GM18508 (cell line): ENCODE measurements at regions not wholly inside any gene's neighbourhood (a gene's known extent, or its start where the extent isn't known, plus 50 kb on each side); places are given as distances from the start of the nearest gene placed in this dataset.
"Not testable (repeated sequence)": the region's sequence is repeated elsewhere in the genome, so short reads cannot be mapped to it uniquely, and the experiment has no call there.

Source experiments
- ATAC-seq: cut with Tn5 transposase; IDR thresholded peaks from one replicate; pipeline ENCODE4 v1.9.1; 2021; ENCODE audit warnings: moderate number of reproducible peaks; ENCODE audit not compliant: insufficient read depth, unreplicated experiment

DNA sequence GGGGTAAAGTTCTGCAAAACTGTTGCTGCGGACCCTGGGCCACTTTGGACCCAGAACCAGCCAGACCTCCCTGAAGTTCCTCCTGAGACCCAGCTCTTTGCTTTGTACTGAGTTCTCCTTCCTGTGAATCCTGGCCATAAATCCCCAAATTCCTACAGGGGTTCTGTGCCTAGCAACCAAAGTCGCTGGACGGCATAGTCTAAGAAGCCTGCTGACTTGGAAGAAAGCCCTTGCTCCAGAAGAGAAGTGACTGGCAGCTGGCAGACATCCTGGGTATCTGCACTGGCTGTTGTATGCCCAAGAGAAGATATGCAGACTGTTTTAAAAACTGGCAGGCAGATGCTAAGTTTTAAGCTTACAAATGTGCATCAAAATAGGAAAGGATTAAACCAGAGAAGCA is 99.9 kb upstream of the SLC24A4 start:
- no peak for ATAC-seq

DNA sequence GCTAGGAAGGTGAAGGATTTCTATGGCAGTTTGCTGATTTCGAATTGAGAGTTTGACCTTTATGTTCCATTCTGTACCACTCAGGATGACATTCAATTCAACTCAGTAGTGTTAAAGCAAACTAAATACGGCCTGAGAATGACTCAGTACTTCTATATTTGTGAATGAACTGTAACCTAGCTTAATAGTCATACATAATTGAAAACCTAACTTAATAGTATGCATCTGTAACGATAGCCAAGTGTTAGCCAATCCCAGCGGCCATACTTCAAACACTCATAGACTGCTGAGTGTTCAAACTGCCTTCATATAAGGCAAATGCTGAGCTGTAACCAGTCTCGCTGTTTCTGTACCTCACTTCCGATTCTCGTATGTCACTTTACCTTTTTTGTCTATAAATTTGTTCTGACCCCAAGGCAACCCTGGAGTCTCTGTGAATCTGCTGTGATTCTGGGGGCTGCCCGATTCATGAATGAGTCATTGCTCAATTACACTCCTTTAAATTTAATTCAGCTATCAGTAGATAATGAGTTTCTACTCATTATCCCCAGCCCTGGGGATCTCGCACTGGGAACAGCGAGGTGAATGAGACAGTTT is 98.5 kb upstream of the SLC24A4 start:
- ATAC-seq: no peak

DNA sequence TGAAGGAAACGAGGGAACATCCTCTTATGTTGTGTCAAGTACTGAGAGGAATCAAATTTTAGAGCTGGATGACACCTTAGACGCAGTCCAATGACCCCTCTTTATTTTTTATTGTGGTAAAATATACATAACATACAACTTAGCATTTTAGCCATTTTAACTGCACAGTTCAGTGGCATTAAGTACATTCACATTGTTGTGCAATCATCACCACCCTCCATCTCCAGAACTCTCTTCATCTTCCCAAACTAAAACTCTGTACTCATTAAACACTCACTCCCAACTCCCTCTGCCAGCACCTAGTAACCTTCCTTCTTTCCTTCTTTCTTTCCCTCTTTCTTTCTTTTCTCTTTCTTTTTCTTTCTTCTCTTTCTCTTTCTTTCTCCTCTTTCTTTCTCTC is 97.2 kb upstream of the SLC24A4 start:
- ATAC-seq: no peak

DNA sequence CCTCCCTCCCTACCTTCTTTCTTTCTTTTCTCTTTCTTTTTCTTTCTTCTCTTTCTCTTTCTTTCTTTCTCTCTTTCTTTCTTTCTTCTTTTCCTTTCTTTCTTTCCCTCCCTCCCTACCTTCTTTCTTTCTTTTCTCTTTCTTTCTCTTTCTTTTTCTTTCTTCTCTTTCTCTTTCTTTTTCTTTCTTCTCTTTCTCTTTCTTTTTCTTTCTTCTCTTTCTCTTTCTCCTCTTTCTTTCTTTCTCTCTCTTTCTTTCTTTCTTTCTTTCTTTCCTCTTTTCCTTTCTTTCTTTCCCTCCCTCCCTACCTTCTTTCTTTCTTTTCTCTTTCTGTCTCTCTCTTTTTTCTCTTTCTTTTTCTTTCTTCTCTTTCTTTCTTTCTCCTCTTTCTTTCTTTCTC is 96.8 kb upstream of the SLC24A4 start:
- not testable (repeated sequence) for ATAC-seq

DNA sequence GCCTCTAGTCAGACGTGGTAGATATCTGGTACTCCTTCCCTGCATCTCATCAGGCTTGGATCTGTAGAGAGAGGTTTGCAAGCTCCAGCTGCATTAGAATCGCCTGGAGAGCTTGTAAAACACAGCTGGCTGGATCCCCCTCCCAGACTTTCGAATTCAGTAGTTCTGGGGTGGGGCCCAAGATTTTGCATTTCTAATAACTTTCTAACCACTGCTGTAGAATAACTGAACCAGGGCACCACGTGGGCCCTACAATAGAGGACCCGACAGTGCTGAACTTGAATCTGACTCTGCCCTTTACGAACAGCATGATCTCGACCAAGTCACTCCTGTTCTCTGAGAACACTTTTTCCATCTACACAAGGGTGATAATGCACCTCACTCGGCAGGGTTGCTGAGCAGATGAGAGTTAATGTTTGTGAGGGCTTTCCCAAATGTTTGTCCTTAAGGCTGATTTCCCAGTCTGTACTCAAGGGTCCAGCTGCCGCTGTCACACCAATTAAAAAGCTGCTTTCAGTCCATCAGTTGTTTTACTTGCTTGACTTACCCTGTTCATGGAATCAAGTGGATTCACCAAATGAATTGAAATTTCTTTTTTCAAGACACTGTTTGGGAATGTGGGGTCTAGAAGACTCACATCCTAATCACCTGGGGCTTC is 86.6 kb upstream of the SLC24A4 start:
- no peak for ATAC-seq

DNA sequence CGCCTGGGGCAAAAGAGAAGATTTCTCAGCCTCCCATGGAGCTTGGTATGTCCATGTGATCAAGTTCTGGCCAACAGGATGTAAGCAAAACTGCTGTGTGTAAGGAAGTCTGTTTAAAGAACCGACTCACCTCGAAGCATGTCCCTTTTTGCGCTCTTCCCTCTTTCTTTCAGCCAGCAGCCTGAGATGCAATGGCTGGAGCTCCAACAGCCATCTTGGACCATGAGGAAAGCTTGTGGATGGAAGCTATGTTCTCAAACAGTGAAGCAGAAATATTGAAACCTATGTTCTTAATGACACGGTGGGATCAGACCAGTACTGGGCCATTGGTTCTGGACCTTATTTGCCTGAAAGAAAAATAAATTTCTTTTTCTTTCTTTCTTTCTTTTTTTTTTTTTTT is 82.3 kb upstream of the SLC24A4 start:
- no peak for ATAC-seq

DNA sequence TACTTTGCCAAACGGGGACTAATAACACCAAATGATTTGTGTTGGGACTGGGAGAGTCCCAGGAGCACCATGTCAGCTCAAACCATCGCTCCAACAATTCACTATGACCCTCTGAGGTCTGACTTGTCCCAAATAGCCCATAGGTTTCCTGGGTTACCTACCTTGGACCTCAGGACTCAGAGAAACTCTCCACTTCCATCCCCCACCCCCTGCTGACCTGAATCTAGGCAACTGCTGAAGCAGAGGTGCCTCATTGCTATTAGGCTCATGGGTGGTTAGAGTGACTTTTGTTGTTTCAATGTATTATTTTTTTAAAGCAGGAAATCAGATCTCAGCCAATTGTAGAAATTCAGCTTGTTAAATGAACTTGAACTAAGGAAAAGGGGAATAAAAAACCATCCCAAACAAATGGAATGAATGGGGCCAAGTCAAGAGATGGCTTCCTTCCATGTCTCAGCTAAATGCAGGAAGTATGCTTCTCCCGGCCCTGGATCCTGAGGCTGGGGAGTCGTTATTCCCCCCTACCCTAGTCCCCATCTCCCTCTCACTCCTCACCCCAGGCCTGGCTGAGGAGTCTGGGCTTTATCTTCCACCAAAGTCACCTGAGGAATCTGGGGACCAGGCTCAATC is 80.9 kb upstream of the SLC24A4 start:
- no peak for ATAC-seq

DNA sequence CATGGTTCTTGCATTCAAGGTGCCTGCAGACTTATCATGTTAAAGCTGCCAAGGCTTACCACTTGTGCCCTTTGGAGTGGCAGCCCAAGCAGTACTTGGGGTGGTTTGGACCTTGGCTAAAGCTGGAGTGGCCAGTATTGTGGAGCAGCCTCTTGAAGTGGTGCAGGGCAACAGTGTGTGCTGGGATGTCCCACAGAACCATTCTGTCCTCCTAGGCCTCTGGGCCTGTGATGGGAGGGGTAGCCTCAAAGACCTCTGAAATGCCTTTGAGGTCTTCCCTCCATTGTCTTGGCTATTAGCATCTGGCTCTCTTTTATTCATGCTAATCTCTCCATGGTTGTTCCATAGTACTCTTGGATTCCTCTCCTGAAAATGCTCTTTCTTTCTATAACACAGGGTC is 78.2 kb upstream of the SLC24A4 start:
- ATAC-seq: no peak

DNA sequence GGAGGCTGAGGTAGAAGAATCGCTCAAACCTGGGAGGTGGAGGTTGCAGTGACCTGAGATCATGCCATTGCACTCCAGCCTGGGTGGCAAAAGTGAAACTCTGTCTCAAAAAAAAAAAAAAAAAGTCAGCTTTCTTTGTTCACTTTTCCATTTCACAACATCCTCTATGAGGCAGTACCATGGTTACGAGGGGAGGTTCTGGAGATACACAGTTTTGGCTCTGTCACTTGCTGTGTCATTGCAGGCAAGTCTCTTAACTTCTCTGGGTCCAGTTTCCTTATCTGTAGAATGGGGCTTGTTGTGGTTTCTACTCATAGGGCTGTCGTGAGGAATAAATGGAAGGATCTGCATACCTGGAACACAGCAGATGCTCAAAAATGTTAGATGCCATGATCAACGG is 75.6 kb upstream of the SLC24A4 start:
- no peak for ATAC-seq

DNA sequence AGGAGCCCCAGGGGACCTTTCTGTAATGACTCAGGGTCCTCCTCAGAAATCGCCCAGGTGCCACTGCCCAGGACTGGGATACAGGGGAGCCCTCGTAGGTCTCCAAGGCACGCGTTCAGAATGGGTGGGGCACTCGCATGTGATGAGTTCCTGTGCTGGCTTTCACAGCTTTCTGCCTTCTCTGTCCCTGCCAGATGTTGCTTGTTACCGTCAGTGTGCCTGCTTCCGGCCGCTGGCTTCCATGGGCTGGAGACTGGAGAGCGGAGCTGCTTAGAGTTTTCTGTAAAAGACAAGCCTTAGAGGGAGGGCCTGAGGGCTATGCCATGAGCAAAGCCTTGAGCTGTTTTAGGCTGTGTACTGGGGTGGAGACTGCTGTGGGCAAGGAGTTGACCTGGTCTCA is 75.0 kb upstream of the SLC24A4 start:
- no peak for ATAC-seq

DNA sequence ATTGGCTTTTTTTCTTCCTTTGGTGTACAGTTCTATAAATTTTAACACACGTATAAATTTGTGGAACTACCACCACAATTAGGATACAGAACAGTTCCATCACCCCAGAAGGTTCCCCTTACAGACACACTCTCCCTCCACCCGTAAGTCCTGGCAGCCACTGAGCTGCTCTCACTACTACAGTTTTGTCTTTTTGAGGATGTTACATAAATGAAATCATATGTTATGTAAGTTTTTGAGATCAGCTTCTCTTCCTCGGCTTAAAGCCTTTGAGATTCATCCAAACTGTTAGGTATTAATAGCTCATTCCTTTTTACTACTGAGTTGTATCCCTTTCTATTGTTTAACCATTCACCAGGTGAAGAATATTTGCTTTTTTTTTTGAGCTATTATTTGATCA is 74.3 kb upstream of the SLC24A4 start:
- no peak for ATAC-seq

DNA sequence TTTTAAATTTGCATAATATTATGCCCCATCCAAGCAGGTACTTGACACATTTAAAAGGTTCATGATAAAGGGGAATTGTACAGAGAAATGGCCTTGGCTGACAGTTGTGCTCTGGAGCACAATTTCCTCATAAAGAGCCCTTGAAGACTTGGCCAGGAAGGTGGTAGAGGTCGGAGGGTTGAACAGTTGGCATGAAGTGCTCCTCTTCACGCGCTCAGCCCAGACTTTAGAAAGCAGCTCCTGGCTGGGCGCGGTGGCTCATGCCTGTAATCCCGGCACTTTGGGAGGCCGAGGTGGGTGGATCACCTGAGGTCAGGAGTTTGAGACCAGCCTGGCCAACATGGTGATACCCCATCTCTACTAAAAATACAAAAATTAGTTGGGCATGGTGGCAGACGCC is 72.6 kb upstream of the SLC24A4 start:
- not testable (repeated sequence) for ATAC-seq

DNA sequence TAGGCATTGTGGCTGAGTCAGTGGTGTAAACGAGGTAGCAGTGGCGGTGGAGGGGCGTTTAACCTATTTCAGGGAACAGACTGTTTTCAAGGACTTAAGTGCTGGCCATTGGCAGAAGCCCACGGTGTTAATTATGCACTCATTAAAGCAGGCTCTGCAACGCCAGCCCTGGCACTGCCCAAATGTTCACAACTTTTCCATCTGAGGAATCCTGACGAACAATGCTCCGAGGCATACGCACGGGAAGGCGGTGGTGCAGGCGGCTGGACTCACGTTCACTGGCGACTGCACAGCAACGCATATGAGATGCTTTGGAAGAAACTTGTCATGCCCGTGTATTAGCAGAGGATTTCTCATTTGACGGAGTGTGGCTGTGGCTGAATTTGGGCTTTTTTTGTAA is 70.6 kb upstream of the SLC24A4 start:
- no peak for ATAC-seq

DNA sequence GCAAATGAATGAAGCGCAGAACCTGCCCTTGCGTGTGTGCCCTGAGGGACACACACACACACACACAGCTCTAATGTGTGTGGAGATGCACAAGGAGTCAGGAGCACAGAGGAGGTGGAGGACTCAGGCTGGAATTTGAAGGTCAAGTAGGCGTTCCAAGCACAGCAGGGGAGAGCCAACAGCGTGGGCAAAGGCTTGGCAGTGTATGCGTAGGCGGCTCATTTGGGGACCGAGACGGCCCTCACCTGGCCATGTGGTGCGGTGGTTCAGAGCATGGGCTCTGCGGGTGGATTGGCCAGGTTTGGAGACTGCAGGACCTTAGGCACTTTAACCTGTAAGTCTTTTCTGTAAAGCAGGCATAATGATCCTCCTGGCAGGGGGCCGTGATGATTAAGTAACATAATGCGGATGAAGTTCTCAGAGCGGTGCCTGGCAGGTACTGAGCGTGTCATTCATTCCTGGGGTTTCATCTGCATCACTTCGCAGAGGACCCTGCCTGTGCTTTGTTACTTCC is 69.5 kb upstream of the SLC24A4 start:
- no peak for ATAC-seq

DNA sequence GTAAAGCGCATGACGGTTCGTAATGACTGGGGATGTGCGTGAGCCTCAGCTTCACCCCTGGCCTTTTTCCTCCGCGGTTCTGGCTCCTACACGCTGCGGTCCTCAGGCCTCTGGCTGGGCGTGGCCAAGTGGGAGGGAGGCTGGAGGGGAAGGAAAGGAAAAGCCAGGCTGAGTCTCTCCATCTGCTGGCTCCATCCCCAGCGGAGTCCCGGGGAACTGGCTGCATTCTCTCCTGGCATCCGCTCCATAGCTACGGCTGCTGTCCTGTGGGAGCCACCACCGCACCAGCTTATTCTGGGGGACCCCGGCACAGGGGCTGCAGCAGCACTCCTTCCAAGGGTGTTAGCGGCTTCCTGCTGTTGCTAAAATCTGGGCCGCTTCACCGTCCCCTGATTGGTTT is 68.2 kb upstream of the SLC24A4 start:
- no peak for ATAC-seq

DNA sequence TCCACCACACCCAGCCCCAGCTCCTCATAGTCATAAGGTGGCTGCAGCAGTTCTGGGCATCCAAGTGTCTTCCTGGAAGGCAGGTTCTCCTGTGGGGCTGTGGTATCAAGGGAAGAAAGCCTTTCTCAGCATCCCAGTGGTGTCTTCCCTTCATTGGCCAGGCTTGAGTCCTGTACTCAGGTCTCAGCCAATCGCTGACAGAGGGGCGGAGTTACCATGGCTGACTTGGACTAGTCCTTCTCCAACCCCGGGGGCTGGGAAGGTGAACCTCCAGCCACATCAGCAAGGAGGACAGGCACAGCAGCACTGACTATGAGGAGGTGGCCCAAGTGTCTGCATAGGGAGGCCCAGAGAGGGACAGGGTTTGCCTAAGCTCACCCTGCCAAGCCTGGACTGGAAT is 64.0 kb upstream of the SLC24A4 start:
- ATAC-seq: no peak

DNA sequence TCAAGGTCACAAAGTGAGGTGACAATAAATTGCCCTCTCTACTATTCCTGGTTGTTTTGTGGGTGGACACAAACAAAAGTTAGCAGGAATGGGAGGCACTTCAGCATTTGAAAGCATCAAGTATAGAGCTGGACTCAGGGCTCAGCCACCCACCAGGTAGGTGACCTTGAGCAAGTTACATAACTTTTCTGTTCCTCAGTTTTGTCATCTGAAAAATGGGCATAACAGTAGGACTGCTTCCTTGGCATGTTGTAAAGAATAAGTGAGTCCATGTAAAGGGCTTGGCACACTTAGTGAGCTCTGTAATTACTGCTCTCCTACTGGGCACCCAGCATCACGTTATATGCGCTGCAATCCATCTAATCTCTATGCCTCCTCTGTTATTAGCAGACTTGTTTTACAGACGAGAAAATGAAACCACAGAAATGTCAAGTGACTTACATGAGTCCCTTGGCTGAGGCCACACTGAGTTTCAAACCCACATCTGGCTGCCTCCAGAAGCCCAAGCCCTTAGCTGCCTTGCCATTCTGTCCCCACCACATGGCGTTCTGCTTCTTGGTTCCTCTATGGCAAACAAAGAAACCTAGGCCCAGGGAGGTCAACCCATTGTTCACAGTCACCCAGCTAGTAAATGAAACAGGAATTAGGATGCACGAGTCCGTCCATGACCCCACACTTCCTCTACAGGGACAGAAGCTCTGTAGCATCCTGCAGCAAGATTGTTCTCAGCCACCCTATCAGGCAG is 63.2 kb upstream of the SLC24A4 start:
- peak; percentile 57 for ATAC-seq

DNA sequence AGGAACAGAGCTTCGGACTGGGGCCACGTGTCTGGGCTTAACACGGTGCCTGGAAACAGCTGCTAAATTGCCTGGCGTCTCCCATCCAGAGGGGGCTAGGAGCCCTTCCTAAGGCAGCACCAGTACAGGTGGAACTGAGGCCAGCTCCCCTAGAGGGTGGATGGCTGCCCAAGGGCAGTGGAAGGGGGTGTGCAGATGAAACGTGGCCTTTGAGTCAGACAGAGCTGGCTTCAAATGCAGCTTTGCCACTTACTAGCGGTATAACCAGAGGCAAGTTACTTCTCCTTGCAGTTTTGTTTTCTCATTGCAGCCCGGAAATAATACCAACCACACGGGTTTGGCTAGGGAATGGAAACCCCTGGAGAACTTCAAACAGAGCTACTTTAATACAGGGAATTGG is 59.3 kb upstream of the SLC24A4 start:
- no peak for ATAC-seq

DNA sequence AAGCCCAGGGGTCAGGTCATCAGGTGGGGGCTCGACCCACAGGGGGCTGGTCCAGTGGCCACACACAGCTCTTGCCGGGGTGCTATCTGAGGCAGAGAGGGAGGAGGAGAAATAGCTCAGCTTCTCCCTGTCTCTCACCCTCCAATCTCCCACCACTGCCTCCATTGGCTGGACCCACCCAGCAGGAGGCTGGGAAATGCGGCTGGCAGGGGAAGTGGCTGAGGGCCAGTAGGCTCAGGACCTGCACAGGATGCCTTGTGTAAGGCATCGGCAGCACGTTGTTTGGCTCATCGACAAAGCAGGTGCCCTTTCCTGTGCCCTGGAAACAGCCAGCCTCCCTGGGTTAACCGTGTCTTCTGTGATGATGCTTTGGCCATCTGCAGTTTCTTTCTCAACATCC is 58.8 kb upstream of the SLC24A4 start:
- ATAC-seq: no peak

DNA sequence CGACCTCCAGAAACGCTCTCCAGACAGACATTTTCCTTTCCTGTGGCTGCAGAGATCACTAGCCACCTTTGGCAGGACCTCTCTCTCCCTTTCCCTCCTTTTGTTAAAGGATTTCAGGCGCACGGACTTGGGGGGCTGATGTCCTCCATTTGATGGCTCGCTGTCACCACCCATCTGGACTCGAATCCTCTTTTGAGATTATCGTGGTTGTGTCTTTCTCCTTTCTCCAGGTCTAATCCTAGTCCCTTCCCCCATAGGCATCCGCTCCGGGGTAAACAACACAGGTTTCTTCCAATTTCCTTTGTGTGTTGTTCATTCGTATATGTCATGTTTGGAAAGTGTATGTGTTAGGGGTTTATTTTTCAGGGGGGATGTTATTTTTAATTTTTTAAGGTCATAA is 56.7 kb upstream of the SLC24A4 start:
- ATAC-seq: no peak
